Prostate gland (tissue), 2 donors: ENCODE measurements at regions not wholly inside any gene's neighbourhood (a gene's known extent, or its start where the extent isn't known, plus 50 kb on each side); places are given as distances from the start of the nearest gene placed in this dataset.

Experiments
- POLR2AphosphoS5 ChIP-seq: sonication (generic); formaldehyde crosslinking; IDR thresholded peaks from one replicate; pipeline ENCODE4 v1.6.1; 2017; ENCODE audit warnings: antibody characterized with exemption
- TF ChIP-seq, protein P1 (sequence below), 4 experiments: fragments of 200-600 bp in 2 of 4; fragments of 450-650 bp in 2 of 4; sonication (generic) in 2 of 4; IDR thresholded peaks; 1 replicate in 3 of 4; 2 replicates in 1 of 4; pipeline ENCODE4 v1.5.1; 2016 to 2019; ENCODE audit warnings: antibody characterized with exemption in 4 of 4, mild to moderate bottlenecking in 2 of 4, moderate library complexity in 2 of 4

GRCh38 chr2:8148260-8149006 lies 533.4 kb upstream of the ID2 start:
- TF ChIP-seq, protein P1, sequence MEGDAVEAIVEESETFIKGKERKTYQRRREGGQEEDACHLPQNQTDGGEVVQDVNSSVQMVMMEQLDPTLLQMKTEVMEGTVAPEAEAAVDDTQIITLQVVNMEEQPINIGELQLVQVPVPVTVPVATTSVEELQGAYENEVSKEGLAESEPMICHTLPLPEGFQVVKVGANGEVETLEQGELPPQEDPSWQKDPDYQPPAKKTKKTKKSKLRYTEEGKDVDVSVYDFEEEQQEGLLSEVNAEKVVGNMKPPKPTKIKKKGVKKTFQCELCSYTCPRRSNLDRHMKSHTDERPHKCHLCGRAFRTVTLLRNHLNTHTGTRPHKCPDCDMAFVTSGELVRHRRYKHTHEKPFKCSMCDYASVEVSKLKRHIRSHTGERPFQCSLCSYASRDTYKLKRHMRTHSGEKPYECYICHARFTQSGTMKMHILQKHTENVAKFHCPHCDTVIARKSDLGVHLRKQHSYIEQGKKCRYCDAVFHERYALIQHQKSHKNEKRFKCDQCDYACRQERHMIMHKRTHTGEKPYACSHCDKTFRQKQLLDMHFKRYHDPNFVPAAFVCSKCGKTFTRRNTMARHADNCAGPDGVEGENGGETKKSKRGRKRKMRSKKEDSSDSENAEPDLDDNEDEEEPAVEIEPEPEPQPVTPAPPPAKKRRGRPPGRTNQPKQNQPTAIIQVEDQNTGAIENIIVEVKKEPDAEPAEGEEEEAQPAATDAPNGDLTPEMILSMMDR (IDR thresholded peaks at IDR 0.05) = no peak
- no peak for TF ChIP-seq POLR2AphosphoS5
